LoVo (cell line): ENCODE measurements at regions not wholly inside any gene's neighbourhood (a gene's known extent, or its start where the extent isn't known, plus 50 kb on each side); places are given as distances from the start of the nearest gene placed in this dataset.
"Not testable (repeated sequence)": the region's sequence is repeated elsewhere in the genome, so short reads cannot be mapped to it uniquely, and the experiment has no call there.

ENCODE experiments used
- DNase-seq: peaks from one replicate; pipeline ENCODE4 v3.0.0-alpha.2; 2016; ENCODE audit warnings: low spot score

GRCh38 chr14:106809615-106810014 lies 1283.2 kb downstream of the TMEM121 start:
- DNase-seq, result no peak

- not testable (repeated sequence) for DNase-seq
These were observed 1283.8 kb downstream of the TMEM121 start for GRCh38 chr14:106810168-106810567.

DNA sequence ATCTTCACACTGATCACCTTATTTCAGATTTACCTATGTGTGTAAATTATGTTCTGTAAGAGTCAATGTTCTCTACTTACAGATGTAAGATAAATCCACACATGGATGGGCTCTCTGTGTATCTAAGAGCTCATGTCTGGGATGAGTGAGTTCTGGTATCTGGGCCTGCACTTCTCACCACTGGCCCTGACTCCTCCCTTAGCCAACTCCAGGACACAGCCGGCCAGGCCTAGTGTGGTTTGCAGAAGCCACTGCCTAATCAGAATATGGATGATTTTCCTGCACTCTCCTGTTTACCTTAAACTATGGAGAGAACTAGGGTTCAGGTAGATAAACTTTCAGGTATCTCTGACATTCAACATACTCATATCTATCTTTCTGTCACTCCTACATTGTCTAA lies 1284.8 kb downstream of the TMEM121 start:
- DNase-seq, result no peak

DNA sequence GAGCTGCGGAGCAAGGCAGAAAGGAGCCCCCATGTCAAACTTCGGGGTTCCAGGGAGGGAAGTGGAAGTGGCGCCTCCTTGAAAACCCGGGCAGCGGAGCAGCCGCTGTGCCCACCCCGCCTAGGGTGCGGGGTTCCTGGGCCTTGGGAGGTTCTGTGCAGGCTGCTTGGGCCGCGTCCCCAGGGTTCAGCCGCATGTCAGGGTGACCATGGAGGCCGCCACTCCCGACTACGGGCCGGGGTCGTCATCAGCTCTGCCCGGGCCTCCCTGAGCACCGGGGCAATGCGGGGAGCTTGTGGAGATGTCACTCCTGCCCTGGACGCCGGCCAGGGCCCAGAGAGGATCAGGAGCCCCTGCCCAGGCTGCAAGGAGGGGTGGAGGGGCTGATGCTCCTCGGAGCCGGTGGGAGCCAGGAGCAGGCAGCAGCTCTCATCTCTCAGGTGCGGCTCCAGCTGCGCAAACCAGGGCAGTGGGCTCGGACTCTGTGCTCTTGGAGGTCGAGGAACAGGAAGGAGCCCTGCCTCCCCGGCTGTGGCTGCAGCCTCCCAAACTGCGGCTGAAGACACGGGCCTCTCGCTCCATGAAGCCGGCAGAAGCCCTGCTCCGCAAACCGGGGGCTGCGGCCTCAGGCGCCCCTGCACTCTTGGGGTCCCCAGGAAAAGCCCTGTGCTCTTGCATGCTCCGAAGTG lies 1286.5 kb downstream of the TMEM121 start:
- DNase-seq, result no peak

GRCh38 chr14:106813477-106813823 lies 1287.1 kb downstream of the TMEM121 start:
- DNase-seq, result no peak

- DNase-seq, result no peak
These were observed 1293.7 kb downstream of the TMEM121 start for GRCh38 chr14:106820119-106820518.

GRCh38 chr14:106821119-106821518 lies 1294.7 kb downstream of the TMEM121 start:
- no peak for DNase-seq

- DNase-seq, result no peak
These were observed 1296.5 kb downstream of the TMEM121 start for GRCh38 chr14:106822905-106823304.

DNA sequence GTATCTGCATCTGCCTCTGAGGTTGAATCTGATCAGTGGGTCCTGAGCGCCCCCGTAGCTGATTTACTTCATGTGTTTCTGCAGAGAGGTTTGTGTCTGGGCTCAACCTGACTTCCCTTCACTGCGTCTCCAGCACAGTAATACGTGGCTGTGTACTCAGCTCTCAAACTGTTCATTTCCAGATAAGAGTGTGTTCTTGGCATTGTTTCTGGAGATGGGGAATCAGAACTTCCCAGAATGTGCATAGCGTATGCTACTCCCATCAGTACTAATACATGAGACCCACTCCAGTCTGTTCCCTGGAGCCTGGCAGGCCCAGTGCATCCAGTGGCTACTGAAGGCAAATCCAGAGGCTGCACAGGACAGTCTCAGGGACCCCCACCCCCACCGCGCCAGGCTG lies 1297.2 kb downstream of the TMEM121 start:
- DNase-seq, result no peak

- no peak for DNase-seq
These were observed 1300.5 kb downstream of the TMEM121 start for GRCh38 chr14:106826833-106827369.

- no peak for DNase-seq
These were observed 1304.9 kb downstream of the TMEM121 start for GRCh38 chr14:106831322-106831720.

GRCh38 chr14:106837870-106838269 lies 1311.5 kb downstream of the TMEM121 start:
- no peak for DNase-seq

DNA sequence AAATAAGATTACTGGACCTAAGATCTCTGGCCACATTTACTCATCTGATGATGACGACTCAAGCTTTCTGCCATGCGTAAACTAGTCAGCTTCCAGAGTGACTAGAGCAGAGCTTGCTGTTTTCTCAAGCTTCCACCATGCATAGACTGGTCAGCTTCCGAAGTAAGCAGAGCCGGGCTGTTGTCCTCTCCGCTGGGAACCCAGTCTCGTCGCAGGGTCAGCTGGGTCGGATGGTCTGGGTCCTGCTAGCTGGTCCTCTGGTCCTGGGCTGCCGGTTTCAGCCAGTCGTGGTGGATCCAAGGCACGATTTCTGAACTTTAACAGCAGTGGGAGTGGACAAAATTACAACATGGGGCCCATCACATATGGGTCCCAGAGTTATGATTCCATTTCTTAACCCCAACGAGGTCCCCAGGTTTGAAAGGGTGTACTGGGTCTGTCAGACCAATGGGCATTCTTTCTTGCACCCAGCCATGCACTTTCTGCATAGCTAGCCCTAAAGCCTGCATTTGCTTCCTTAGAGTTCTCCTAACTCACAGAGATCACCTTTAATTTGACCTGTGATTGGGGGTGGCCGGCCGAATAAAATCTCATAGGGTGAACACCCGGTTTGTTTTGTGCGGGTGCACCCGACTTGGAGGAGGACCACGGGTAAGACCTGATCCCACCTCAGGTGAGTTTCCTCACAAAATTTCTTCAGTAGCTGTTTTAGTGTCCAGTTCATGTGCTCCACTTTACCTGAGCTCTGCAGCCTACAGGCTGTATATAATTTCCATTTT lies 1312.8 kb downstream of the TMEM121 start:
- DNase-seq, result no peak

GRCh38 chr14:106840258-106840657 lies 1313.9 kb downstream of the TMEM121 start:
- no peak for DNase-seq

DNA sequence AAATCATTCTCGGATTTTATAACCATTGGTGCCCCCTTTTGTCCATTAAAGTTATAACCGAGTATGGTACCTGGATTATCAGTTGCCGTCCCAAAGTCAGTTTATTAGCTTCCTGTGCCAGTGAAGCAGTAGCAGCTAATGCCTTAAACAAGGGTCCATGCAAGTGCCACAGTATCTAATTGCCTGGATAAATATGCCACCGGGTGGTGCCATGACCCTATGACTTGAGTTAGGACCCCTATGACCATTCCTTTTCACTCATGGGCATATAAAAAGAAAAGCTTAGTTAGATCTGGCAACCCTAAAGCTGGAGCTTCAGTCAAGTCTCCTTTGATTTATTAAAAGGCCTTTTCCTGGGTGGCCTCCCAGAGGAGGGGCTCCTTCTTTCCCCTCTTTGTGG lies 1314.6 kb downstream of the TMEM121 start:
- DNase-seq, result no peak

DNA sequence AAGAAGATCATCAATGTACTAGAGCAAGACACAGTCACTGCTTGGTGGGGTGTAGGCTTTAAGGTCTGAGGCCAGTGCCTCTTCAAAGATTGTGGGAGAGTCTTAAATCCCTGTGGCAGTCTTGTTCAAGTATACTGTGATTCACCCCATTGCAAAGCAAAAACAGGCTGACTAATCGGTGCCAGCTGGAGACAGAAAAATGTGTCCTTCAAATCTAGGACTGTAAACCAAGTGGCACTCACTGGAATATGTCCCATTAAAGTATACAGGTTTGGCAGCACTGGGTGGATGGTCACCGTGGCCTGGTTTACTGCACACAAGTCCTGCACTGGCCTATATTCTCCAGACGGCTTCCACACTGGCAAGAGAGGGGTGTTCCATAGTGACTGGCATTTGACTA lies 1315.3 kb downstream of the TMEM121 start:
- no peak for DNase-seq

- no peak for DNase-seq
These were observed 1316.3 kb downstream of the TMEM121 start for GRCh38 chr14:106842687-106843086.

DNA sequence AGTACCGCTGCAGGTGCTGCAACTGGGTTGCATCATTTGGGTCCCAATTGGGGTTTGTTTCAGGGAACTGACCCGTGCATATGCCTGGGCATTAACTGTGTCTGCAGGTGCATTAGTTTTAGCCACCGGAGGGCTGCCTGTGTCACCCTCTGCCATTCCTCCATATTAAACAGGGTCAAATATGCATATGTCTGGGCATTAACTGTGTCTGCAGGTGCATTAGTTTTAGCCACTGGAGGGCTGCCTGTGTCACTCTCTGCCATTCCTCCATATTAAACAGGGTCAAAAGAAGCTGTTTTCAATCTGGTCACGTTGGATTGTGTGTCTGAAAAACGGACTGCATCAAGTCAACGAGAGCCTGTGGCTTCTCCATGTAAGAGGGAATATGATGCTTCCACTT lies 1317.0 kb downstream of the TMEM121 start:
- DNase-seq, result no peak

- DNase-seq, result peak; percentile 73
These were observed 1317.6 kb downstream of the TMEM121 start for GRCh38 chr14:106843951-106844483.

GRCh38 chr14:106844608-106845285 lies 1318.4 kb downstream of the TMEM121 start:
- DNase-seq, result peak; percentile 79

- peak; percentile 85 for DNase-seq
These were observed 1319.1 kb downstream of the TMEM121 start for GRCh38 chr14:106845286-106846087.

- no peak for DNase-seq
These were observed 1319.8 kb downstream of the TMEM121 start for GRCh38 chr14:106846218-106846617.
